Sigmoid colon (tissue), 6 donors: ENCODE measurements at regions not wholly inside any gene's neighbourhood (a gene's known extent, or its start where the extent isn't known, plus 50 kb on each side); places are given as distances from the start of the nearest gene placed in this dataset.
"Not testable (repeated sequence)": the region's sequence is repeated elsewhere in the genome, so short reads cannot be mapped to it uniquely, and the experiment has no call there.

Experiments
- DNase-seq: peaks from one replicate; pipeline ENCODE4 v3.0.0-alpha.2; 2019
- H3K27ac ChIP-seq, 4 donors: fragments of 200-600 bp; sonication (generic); one replicate each; pipeline ENCODE4 v1.5.1; 2016 to 2019; ENCODE audit warnings: mild to moderate bottlenecking in 1 of 4
- H3K27me3 ChIP-seq, 3 donors: fragments of 200-600 bp; sonication (generic); one replicate each; pipeline ENCODE4 v1.5.1; 2019; ENCODE audit warnings: mild to moderate bottlenecking in 1 of 3
- H3K36me3 ChIP-seq, 4 donors: fragments of 200-600 bp; sonication (generic); one replicate each; pipeline ENCODE4 v1.5.1; 2016 to 2019
- H3K4me1 ChIP-seq, 4 donors: fragments of 200-600 bp; sonication (generic); one replicate each; pipeline ENCODE4 v1.5.1; 2017 to 2019
- H3K4me3 ChIP-seq, 4 donors: fragments of 200-600 bp; sonication (generic); one replicate each; pipeline ENCODE4 v1.5.1; 2017 to 2019; ENCODE audit warnings: mild to moderate bottlenecking in 2 of 4, moderate library complexity in 1 of 4
- H3K9me3 ChIP-seq, 4 donors: fragments of 200-600 bp in 3 of 4; sonication (generic) in 3 of 4; one replicate each; pipeline versions ENCODE4 v1.5.1 to v1.6.1; 2013 to 2019
- CTCF ChIP-seq, 4 experiments: fragments of 450-650 bp in 3 of 4; fragments of 200-600 bp in 1 of 4; IDR thresholded peaks; one replicate each; pipeline ENCODE4 v1.5.1; 2016 to 2019; ENCODE audit warnings: antibody characterized with exemption in 4 of 4, mild to moderate bottlenecking in 3 of 4, moderate library complexity in 2 of 4
- EP300 ChIP-seq, 4 donors: sonication (generic); formaldehyde crosslinking; IDR thresholded peaks; one replicate each; pipeline ENCODE4 v1.6.1; 2017; ENCODE audit warnings: antibody characterized with exemption in 4 of 4
- POLR2A ChIP-seq, 2 donors: fragments of 450-650 bp; IDR thresholded peaks; one replicate each; pipeline ENCODE4 v1.6.1; 2016; ENCODE audit warnings: antibody characterized with exemption in 2 of 2, mild to moderate bottlenecking in 2 of 2, moderate library complexity in 2 of 2
- POLR2AphosphoS5 ChIP-seq, 4 donors: sonication (generic); formaldehyde crosslinking; IDR thresholded peaks; one replicate each; pipeline ENCODE4 v1.6.1; 2017; ENCODE audit warnings: antibody characterized with exemption in 4 of 4
- WGBS, 2 donors: extraction: QIAGEN DNeasy Blood & Tissue Kit; methylation state at CpG; one replicate each; pipeline ENCODE4 v1.1.7; 2013; 5-methylcytosine and 5-hydroxymethylcytosine counted together
- intact Hi-C: fragments of 100-400 bp; cut with DNase I; formaldehyde crosslinking; loops from one replicate; pipeline ENCODE4 v1.15.1; 2023
- donor health status: healthy with polysubstance abuse.
- donor health status: healthy.

- Histone ChIP-seq H3K36me3 (no peaks in the 10 kb centered on the region), H3K27me3 (no peaks in the 10 kb centered on the region), H3K4me3 (no peak overlapping the region), H3K27ac (peak overlapping the region in 3 of 4 donors; percentile 6 to 74 (median 54)), H3K4me1 (peaks cover 0 to 22% (median 17%) of the 10 kb centered on the region in 4 donors), H3K9me3 (no peaks in the 10 kb centered on the region)
- no peak for DNase-seq
- TF ChIP-seq POLR2A (IDR thresholded peaks at IDR 0.05) (no peak), CTCF (IDR thresholded peaks at IDR 0.05) (no peak), POLR2AphosphoS5 (IDR thresholded peaks at IDR 0.05) (peak in 3 of 4 donors; percentile 59 to 66 (median 63)), EP300 (IDR thresholded peaks at IDR 0.05) (peak in 2 of 4 donors; percentile 18 to 43)
- 47 to 56% methylated on average over 6 of the region's 6 CpGs for WGBS, 2 donors
- intact Hi-C loops: no loop called here
These were observed 132.6 kb downstream of the FHIP1A start for GRCh38 chr4:151541389-151542071.

- Histone ChIP-seq H3K4me1 (no peaks in the 10 kb centered on the region), H3K9me3 (peaks cover 5 to 11% (median 7%) of the 10 kb centered on the region in 4 donors), H3K4me3 (no peak overlapping the region), H3K36me3 (no peaks in the 10 kb centered on the region), H3K27ac (no peak overlapping the region), H3K27me3 (no peaks in the 10 kb centered on the region)
- intact Hi-C loops: no loop called here
- TF ChIP-seq POLR2AphosphoS5 (IDR thresholded peaks at IDR 0.05): no peak
- TF ChIP-seq EP300 (IDR thresholded peaks at IDR 0.05): no peak
- no peak for TF ChIP-seq CTCF (IDR thresholded peaks at IDR 0.05)
- no peak for TF ChIP-seq POLR2A (IDR thresholded peaks at IDR 0.05)
- no peak for DNase-seq
- 84 to 91% methylated on average over 8 of the region's 8 CpGs for WGBS, 2 donors
These were observed 139.7 kb downstream of the FHIP1A start for GRCh38 chr4:151548708-151549107.

GRCh38 chr4:151549378-151549777 is 140.4 kb downstream of the FHIP1A start:
- DNase-seq, H3K4me1 ChIP-seq, H3K27me3 ChIP-seq, H3K4me3 ChIP-seq, H3K36me3 ChIP-seq, H3K27ac ChIP-seq, intact Hi-C loops: not testable (repeated sequence)
- WGBS, 2 donors: 96 to 97% methylated on average over 2 of the region's 2 CpGs
- H3K9me3 ChIP-seq: peaks cover 5 to 11% (median 7%) of the 10 kb centered on the region in 4 donors

GRCh38 chr4:151553874-151554273 is 144.9 kb downstream of the FHIP1A start:
- TF ChIP-seq POLR2A (IDR thresholded peaks at IDR 0.05): no peak
- TF ChIP-seq EP300 (IDR thresholded peaks at IDR 0.05): no peak
- TF ChIP-seq CTCF (IDR thresholded peaks at IDR 0.05): no peak
- TF ChIP-seq POLR2AphosphoS5 (IDR thresholded peaks at IDR 0.05): no peak
- WGBS, 2 donors: 10 to 33% methylated on average over 2 of the region's 2 CpGs
- H3K9me3 ChIP-seq: peaks cover 0 to 3% (median 1%) of the 10 kb centered on the region in 4 donors
- no peaks in the 10 kb centered on the region for H3K36me3 ChIP-seq
- H3K27me3 ChIP-seq: no peaks in the 10 kb centered on the region
- H3K4me1 ChIP-seq: no peaks in the 10 kb centered on the region
- no peak for DNase-seq
- H3K27ac ChIP-seq: no peak overlapping the region
- intact Hi-C loops: no loop called here
- H3K4me3 ChIP-seq: no peak overlapping the region

GRCh38 chr4:151555151-151555945 is 146.4 kb downstream of the FHIP1A start:
- Histone ChIP-seq H3K27ac (no peak overlapping the region), H3K27me3 (no peaks in the 10 kb centered on the region), H3K36me3 (no peaks in the 10 kb centered on the region), H3K9me3 (peaks cover 0 to 1% (median 0%) of the 10 kb centered on the region in 4 donors), H3K4me3 (no peak overlapping the region), H3K4me1 (no peaks in the 10 kb centered on the region)
- no peak for DNase-seq
- intact Hi-C loops: no loop called here
- 14 to 32% methylated on average over 1 of the region's 1 CpG for WGBS, 2 donors
- TF ChIP-seq POLR2AphosphoS5 (IDR thresholded peaks at IDR 0.05): no peak
- no peak for TF ChIP-seq POLR2A (IDR thresholded peaks at IDR 0.05)
- no peak for TF ChIP-seq EP300 (IDR thresholded peaks at IDR 0.05)
- no peak for TF ChIP-seq CTCF (IDR thresholded peaks at IDR 0.05)
